GM13977 (cell line): ENCODE measurements at regions not wholly inside any gene's neighbourhood (a gene's known extent, or its start where the extent isn't known, plus 50 kb on each side); places are given as distances from the start of the nearest gene placed in this dataset.
"Not testable (repeated sequence)": the region's sequence is repeated elsewhere in the genome, so short reads cannot be mapped to it uniquely, and the experiment has no call there.

Source experiments
- DNase-seq: peaks from one replicate; pipeline ENCODE4 v3.0.0; 2012; ENCODE audit warnings: low spot score
- CTCF ChIP-seq: IDR thresholded peaks from 2 replicates; pipeline ENCODE4 v1.5.1; 2012; ENCODE audit warnings: mild to moderate bottlenecking, control low read depth; ENCODE audit not compliant: insufficient read depth; ENCODE audit errors: extremely low read depth, missing control alignments
- in situ Hi-C: fragments of 300-500 bp; cut with MboI; formaldehyde crosslinking; loops from one replicate; pipeline ENCODE4 v1.12.0; 2022; ENCODE audit warnings: low sequenced_read_pairs, low pct_unique_long_range_greater_than_20kb, mixed read lengths, inconsistent platforms; ENCODE audit not compliant: unreplicated experiment

GRCh38 chr2:77862120-77862519 lies 339.9 kb upstream of the LRRTM4 start:
- TF ChIP-seq CTCF: no peak
- in situ Hi-C loops: no loop called here
- no peak for DNase-seq

GRCh38 chr2:77864426-77864825 lies 342.2 kb upstream of the LRRTM4 start:
- in situ Hi-C loops: no loop called here
- no peak for TF ChIP-seq CTCF
- DNase-seq: no peak

DNA sequence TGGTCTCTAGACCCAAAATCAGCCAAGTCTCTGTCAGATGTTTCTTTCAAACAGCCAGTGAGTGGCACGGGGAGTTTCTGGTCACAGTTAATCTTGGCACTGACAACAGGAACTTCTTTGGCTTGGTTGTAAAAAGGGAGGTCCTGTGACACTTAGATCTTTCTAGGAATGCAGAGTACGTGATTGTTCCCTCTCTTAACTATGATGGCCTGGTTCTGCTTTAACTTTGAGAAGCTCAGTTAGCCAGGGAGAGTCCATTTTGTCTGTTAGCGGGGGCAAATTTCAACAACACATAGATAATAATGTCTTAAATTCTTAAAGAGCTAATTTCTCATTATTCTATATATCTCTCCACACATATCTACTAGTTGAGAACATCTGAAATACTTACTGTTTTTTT lies 344.5 kb upstream of the LRRTM4 start:
- in situ Hi-C loops: no loop called here
- DNase-seq: no peak
- TF ChIP-seq CTCF: no peak

- TF ChIP-seq CTCF: no peak
- in situ Hi-C loops: no loop called here
- DNase-seq: no peak
Measured at GRCh38 chr2:77867146-77867545, 345.0 kb upstream of the LRRTM4 start.

GRCh38 chr2:77873506-77873905 lies 351.3 kb upstream of the LRRTM4 start:
- in situ Hi-C loops: no loop called here
- no peak for DNase-seq
- no peak for TF ChIP-seq CTCF

DNA sequence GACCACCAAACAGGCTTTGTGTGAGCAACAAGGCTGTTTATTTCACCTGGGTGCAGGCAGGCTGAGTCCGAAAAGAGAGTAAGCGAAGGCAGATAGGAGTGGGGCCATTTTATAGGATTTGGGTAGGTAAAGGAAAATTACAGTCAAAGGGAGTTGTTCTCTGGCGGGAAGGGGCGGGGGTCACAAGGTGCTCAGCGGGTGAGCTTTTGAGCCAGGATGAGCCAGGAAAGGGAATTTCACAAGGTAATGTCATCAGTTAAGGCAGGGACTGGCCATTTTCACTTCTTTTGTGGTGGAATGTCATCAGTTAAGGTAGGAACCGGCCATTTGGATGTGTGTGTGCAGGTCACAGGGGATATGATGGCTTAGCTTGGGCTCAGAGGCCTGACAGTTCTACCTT lies 378.0 kb upstream of the LRRTM4 start:
- DNase-seq, in situ Hi-C loops: not testable (repeated sequence)

- no peak for DNase-seq
- in situ Hi-C loops: no loop called here
- TF ChIP-seq CTCF: no peak
Measured at GRCh38 chr2:77910136-77910535, 388.0 kb upstream of the LRRTM4 start.
